ENCODE measurements at regions not wholly inside any gene's neighbourhood (a gene's known extent, or its start where the extent isn't known, plus 50 kb on each side); places are given as distances from the start of the nearest gene placed in this dataset.

DNA sequence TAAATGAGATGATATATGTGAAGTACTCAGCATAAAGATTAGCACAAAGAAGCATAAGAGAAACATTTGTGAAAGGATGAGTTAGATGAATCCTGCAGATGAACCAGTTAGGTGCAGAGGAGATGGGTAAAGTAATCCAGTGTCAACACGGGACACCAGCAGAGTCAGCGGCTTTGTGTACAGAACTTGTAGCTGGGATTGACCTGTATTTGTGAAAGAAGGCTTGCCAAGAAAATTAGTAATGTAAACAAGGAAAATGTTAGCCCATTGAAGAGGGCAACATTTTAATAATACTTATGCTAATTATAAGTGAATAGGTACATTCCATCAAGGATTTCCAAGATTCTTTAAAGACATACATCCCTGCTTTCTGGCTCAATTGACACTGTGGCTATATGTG, 255.7 kb downstream of the PTEN start:
- no peak for DNase-seq (ENCODE audit: low read depth, low spot score)

DNA sequence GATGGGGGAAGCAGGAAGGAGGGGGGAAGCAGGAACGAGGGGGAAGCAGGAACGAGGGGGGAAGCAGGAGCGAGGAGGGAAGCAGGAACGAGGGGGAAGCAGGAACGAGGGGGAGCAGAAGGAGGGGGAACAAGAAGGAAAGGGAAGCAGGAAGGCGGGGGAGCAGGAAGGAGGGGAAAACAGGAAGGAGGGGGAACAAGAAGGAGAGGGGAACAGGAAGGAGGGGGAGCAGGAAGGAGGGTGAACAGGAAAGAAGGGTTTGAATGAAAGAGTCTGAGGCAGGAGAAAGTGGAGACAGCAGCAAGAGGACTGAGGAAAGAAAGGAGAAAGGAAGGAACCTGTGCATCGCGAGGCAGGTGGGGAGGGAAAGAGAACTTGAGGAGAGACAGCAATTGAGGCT, 256.6 kb downstream of the PTEN start:
- no peak overlapping the region for H3K4me3 ChIP-seq (ENCODE audit: low read length)
- DNase-seq (ENCODE audit: low read depth, low spot score): no peak

More for the DNA sequence above, 255.7 kb downstream of the PTEN start:
- no peak overlapping the region for H3K4me3 ChIP-seq (ENCODE audit: low read length)

DNA sequence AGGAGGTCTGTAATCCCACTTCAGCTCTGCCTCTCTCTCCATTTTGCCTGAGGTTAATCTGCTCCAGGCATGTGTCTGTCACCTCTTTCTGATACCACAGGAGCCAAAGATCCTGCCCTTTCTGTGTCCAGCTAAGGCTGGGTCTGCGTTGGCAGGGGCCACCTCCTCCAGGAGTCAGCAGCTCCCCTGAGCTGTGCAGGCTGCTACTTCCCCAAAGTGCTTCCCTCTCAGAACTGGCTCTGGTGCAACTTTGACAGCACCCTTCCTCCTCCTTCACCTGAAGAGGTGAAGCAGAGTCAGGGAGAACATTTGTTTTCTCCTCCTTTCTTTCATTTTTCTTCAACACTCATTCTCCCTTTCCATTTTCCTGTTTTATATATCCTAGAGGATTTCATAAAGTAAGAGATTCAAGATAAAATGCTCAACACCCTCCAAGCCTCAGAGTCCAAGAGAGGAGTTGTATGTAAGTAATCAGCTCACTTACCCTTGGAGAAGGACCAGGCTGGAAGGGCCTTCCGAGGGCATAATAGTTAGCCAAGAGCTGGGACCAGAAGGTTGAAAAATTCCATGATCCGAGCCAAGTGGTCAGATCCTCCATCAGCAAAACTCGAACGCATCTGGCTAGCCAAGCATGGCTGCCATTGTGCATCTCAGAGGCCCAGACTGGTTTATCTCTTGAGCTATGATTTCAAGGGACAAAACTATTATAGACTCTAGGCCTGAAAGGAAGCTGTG, 257.3 kb downstream of the PTEN start:
- no peak for DNase-seq (ENCODE audit: low read depth, low spot score)
- no peak overlapping the region for H3K4me3 ChIP-seq (ENCODE audit: low read length)

DNA sequence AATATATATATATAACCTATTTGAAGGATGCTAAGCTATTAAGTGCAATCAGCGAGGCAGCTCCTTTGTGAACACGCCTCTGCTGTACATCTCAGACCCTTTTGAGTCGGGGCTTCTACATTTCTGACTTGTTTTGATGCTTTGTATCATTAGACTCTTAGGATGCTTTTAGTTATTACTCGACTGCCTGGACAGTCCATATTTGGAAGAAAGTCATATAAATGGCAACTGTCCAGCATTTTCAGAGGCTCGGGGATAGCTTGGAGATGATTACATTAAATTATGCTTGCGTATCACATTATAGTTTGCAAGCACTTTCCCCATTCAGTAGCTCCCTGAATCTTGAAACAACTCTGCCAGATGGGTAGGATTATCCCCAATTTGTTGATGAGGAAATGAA, 257.9 kb downstream of the PTEN start:
- DNase-seq (ENCODE audit: low read depth, low spot score): no peak
- H3K4me3 ChIP-seq (ENCODE audit: low read length): no peak overlapping the region

DNA sequence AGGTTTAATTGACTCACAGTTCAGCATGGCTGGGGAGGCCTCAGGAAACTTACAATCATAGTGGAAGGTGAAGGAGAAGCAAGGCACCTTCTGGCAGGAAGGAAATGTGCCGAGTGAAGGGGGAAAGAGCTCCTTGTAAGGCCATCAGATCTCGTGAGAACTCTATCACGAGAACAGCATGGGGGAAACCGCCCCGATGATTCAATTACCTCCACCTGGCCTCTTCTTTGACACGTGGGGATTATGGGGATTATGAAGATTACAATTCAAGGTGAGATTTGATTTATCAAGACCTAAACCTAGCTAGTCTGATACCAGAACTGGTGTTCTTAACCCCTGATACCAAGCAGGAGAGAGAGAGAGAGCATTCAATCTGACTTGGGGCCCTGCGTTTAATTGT, 258.7 kb downstream of the PTEN start:
- no peak overlapping the region for H3K4me3 ChIP-seq (ENCODE audit: low read length)
- DNase-seq (ENCODE audit: low read depth, low spot score): no peak

DNA sequence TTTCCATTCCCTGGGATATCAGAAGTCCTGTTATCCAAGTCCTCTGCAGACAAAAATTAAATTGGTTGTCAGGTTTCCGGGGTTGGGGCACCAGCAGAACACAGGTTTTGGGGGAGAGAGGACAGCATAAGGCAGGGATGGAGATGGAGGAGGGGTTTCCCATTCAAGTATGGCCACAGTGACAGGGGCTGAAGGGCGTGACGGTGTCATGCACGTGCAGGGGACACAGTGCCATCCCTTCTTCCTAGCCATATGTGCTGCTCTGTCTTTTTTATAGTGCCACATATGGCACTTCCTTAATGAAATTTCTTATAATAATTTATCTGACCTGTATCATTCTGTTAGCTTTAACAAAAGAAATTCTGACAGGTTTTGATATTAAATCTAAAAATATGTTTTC, 259.2 kb downstream of the PTEN start:
- no peak overlapping the region for H3K4me3 ChIP-seq (ENCODE audit: low read length)
- DNase-seq (ENCODE audit: low read depth, low spot score): no peak

DNA sequence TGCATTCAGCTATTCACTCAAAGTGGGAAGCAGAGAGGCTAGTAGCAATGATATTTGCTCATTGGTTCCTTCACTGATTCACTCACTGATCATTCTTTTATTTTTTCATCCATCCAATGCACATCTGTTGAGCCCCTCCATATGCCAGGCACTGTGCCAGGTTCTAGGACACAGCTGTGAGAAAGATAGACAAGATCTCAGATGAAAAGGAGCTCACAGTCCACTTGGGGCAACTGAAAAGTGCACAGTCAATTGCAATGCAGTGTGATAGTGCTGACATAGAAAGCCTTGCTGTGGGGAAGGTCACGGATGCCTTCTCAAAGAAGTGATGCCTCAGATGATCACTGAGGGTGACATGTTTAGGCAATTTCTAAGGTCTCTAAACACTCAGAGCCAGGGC, 262.3 kb downstream of the PTEN start:
- no peak overlapping the region for H3K4me3 ChIP-seq (ENCODE audit: low read length)
- DNase-seq (ENCODE audit: low read depth, low spot score): peak; percentile 41

DNA sequence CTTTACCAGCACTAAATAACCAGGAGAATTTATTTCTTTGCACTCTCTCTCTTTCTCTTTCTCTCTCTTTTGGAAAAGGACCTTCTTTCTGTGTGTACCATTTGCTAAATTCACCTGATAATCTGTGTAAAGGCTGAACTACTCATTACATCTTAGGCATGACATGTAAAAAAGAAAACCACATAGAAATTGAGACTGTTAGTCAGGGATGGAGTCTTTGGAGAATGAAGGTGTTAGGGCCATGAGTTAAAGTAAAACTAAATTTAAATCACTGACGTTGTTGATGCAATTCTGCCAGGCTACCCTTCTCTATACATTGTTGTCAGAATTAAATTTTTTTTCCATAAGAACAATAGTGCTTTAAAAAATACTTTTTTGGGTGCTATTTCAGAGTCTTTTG, 263.3 kb downstream of the PTEN start:
- no peak overlapping the region for H3K4me3 ChIP-seq (ENCODE audit: low read length)
- no peak for DNase-seq (ENCODE audit: low read depth, low spot score)

DNA sequence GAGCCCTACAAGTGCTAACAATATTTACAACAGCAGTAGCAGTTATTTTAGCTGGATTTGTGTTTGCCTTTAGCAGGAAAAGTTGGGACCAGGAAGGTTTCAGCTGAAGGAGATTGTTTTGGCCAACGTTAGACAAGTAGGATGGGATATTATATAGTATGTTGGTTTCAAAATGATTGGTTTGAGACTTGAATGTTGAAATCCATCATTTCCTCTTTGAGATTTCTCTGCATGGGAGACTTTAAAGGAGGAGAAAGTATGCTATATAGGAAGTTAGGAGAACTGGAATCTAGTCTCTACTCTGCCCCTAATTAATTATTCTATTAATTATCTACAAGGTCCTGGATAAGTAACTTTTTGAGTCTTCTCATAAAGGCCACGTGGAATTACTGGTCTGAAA, 263.8 kb downstream of the PTEN start:
- no peak for DNase-seq (ENCODE audit: low read depth, low spot score)
- H3K4me3 ChIP-seq (ENCODE audit: low read length): no peak overlapping the region

DNA sequence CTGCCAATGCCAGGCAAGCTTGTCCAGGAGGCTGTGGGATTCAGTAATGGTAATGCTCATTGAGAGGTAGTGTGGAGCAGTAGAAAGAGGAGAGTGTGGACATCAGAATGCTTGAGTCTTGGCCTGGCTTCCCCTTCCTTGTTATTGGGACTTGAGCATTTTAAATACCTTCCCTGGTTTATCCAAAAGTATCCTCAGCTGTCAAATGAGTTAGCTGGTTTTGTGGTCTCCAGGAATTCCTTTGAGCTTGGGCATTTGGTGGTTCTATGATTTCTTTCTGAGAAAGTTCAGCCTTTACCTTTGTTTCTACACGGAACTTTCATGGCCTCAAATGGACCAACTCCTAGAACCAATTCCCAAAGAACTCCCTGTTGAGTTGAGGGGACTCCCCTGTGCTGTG, 264.3 kb downstream of the PTEN start:
- DNase-seq (ENCODE audit: low read depth, low spot score): no peak
- H3K4me3 ChIP-seq (ENCODE audit: low read length): no peak overlapping the region

DNA sequence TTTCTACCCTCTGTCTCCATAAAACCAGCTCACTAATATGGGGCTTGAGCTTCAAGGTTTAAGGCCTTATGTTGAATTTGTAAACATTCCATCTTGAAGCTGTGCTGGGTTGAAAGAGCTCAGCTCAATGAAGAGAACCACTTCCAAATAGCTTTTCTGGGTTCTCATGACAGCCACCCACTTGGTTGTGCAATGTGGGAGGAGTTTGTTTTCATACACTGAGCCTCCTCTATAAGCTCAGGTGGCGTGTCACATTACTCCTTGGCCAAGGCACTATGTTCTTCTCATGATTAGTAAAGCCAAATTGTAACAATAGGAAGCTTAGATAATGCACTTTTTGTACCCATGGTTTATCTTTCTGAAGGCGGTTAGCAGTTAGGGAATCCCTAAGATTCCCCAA, 265.6 kb downstream of the PTEN start:
- no peak for DNase-seq (ENCODE audit: low read depth, low spot score)
- no peak overlapping the region for H3K4me3 ChIP-seq (ENCODE audit: low read length)

DNA sequence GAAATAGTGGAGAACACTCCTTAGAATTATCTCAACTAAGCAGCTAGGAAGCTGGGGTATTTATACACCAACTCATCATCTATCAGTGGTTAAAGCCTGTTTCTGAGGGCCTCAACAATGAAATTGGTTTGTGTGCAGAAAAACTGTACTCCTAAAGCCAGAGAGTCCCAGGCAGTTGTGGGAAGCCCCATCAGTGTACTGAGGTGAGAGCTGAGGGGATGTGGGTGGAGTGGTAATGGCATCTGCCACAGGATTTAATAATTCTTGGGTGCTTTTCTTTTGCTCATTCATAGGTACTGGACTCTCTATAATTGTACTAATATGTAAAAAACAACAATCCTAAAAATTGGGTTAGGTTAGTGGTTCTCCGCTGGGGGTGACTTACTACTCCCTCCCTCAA, 267.5 kb downstream of the PTEN start:
- DNase-seq (ENCODE audit: low read depth, low spot score): no peak
- H3K4me3 ChIP-seq (ENCODE audit: low read length): no peak overlapping the region

DNA sequence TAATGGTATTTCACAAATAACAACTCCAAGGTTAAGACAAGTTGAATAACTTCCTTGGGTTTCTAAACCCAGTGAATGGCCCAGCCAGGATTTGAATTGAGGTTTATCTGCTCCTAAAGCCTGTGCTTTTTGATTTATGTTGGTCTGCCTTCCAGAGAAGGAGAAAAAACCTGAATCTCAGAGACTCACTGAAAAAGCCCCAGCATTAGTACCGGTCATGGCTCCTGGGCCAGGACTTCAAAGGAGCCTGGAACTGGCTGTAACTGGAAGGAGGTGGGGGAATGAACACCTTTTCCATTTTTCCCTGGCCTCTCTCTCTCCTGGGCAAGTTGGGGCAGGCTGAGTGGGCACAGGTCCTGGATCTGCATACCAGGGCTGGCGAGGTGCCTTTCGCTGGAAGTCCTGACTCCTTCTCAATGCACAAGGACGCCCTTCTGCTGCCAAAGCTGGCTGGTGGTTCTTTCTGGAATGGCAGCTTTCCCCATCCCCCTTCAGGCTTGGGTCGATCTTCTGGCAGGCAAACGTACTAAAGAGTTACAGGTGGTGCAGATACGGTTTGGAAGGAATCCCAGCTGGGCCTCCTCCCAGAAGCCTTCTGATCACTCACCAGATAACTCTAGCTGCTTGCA, 268.2 kb downstream of the PTEN start:
- no peak for DNase-seq (ENCODE audit: low read depth, low spot score)
- H3K4me3 ChIP-seq (ENCODE audit: low read length): no peak overlapping the region

DNA sequence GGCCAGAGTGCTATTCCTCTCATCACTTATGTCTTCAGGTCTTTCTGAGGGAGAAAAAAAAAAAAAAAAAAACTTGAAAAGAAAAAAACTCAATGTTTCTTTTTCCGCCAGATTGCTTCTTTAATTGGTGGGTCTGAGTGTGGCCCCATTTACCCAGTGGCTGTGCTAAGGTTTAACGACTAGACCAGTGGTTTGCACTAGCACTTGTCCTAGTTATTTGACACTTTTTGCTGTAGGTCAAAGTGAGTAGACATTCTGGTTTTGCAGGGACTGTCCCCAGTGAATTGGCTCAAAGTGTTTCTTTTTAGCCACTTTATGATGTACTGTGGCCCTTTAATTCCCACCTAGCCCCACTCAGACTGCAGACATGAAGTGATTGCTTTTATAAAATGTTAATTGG, 273.3 kb downstream of the PTEN start:
- no peak for DNase-seq (ENCODE audit: low read depth, low spot score)
- H3K4me3 ChIP-seq (ENCODE audit: low read length): no peak overlapping the region

DNA sequence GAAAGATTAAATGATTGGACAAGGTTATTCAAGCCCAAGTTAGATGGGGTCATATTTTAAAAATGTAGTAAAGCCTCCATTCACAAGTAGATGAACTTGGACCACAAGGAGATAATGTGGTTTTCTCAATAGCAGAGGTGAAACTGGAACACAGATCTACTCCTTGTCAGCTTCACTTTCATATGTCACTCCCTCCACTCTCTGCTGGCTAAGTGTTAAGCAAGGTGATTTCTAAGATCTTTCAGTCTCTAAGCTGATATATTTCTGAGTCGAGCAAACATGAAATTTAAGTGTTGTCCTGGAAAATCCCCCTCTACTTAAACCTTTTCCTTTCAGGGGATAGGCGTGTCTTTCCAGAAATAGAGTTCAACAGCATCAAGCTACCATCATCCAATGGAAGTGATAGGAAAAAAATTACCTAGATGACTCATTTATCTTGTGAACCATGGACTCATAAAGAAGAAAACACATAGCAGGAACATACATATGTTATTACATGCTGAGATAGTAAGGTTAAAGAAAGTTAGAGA, 275.0 kb downstream of the PTEN start:
- no peak overlapping the region for H3K4me3 ChIP-seq (ENCODE audit: low read length)
- DNase-seq (ENCODE audit: low read depth, low spot score): no peak

DNA sequence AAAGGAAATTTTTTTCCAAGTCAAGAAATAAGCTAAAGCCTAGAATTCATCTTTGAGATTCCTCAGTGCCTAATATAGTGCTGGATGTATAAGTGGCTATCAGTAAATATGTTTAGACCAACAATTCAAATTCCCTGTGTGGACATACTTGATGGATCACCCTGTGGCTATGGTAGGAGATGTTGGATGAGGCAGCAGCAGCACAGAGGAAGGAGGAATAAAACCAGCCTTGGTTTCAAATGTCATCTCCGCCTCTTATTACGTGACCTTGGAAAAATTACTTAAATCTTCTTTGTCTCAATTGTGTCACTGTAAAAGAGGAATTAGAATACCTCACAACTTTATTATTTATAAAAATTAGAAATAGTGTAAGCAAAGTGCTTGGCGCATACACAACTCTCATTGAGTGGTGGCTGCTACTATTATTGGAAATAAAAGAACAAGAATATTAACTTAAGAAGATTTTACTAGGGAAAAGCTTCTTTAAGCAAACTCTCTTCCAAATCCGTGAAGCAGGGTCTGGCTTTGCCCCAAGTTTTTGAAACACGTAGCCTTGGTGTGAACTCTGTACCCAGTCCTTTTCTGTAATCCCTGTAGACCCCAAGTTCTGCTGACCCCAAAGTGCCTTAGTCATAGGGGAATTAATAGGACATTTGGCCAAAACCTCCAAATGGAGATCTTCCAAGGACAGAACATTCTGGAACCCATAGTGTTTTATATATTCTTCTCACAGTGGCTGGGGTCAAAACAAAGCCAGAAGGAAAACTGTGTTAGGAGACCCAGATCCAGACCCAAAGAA, 283.8 kb downstream of the PTEN start:
- DNase-seq (ENCODE audit: low read depth, low spot score): no peak
- H3K4me3 ChIP-seq (ENCODE audit: low read length): no peak overlapping the region

DNA sequence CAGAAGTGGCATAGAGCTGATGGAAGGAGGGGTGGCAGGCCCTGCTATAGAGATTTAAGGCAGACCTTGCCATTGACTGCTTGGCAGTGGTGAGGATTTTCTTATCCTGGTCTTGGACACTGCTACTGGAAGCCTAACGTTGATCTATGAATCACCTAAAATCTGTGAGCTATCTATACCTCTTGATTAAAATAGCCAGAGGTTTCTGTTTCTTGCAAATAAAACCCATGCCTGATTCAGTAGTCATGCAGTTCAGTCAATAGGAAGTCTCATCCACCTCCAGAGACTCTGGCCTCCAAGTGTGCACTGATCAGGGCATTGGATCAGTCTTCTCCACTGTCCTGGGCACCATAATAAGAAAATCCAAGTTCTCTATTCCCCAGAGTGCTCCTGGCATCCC, 286.5 kb downstream of the PTEN start:
- H3K4me3 ChIP-seq (ENCODE audit: low read length): no peak overlapping the region
- DNase-seq (ENCODE audit: low read depth, low spot score): no peak

DNA sequence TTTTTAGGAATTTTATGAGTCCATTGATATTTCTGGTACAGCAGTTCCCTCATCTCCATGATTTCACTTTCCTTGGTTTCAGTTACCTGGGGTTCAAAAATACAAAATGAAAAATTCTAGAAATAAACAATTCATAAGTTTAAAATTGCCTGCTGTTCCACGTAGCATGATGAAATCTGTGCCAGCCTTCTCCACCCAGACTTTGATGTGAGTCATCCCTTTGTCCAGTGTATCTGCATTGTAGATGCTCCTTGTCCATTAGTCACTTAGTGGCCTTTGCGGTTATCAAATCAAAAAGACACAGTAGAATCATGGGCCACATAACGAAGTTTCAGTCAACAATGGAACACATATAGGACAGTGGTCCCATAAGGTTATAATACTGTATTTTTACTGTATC, 286.9 kb downstream of the PTEN start:
- no peak for DNase-seq (ENCODE audit: low read depth, low spot score)
- H3K4me3 ChIP-seq (ENCODE audit: low read length): no peak overlapping the region

DNA sequence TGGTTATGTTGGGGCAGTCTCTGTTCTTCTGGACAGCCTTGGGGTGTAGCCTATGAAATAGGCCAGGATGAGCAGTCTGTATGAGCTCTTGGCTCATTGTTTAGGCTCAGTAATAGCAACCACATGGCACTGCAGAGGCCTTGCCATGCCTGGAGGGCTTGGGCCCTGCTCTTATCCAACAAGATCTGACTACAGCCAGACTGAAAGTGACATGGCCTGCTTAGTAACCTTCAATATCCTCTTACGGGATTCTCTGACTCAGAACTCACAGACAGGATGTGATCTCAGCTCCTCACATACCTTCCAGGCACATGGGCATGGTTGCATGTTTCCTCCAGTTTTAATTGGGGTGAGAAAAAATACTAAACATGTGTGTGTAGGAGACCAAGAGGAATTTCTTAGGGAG, 289.3 kb downstream of the PTEN start:
- no peak overlapping the region for H3K4me3 ChIP-seq (ENCODE audit: low read length)
- peak; percentile 49 for DNase-seq (ENCODE audit: low read depth, low spot score)

DNA sequence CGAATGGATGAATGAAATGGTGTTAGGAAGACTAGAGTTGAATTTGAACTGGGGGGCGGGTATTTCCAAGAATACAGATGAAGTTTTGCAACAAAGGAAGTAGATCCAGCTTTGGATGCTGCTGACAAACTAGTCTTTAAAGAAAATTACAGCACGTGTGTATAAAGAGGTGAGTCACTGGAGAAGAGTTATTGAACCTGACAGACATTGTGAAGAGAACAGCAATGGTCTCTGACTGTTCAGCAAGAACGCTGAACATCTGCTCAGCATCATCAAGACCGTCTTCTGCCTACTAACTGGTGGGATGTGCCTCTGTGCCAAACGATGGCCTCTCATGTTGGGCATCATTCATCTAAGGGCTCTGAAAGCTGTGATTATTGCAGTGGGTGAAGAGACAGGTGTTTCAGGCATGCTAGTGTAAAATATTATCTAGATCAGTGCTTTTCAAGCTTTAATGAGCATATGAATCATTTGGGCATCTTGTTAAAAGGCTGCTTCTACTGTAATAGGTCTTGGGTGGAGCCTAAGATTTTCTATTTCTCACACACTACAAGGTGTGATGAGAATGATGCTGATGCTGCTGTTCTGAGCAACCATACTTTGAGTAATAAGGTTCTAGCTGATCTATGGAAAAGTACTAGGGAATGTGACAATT, 291.3 kb downstream of the PTEN start:
- DNase-seq (ENCODE audit: low read depth, low spot score): no peak
- no peak overlapping the region for H3K4me3 ChIP-seq (ENCODE audit: low read length)
